ENCODE measurements at regions not wholly inside any gene's neighbourhood (a gene's known extent, or its start where the extent isn't known, plus 50 kb on each side); places are given as distances from the start of the nearest gene placed in this dataset.

- Mint-ChIP-seq H3K4me1 (peaks cover 35% of the 10 kb centered on the region), H3K27ac (peak overlapping the region; percentile 82), H3K4me3 (no peak overlapping the region), H3K36me3 (no peaks in the 10 kb centered on the region), H3K9me3 (no peaks in the 10 kb centered on the region), H3K27me3 (ENCODE audit: insufficient read depth, low read depth) (peaks cover 2% of the 10 kb centered on the region)
- H3K9ac ChIP-seq = no peak overlapping the region
- H3K9me3 ChIP-seq (ENCODE audit: low read depth) = no peaks in the 10 kb centered on the region
- DNase-seq (ENCODE audit: low spot score) = peak; percentile 48
- peaks cover 24% of the 10 kb centered on the region for H3K4me1 ChIP-seq
- H3F3A ChIP-seq (ENCODE audit: low read depth) = no peaks in the 10 kb centered on the region
- H3K79me2 ChIP-seq (ENCODE audit: low read depth) = no peaks in the 10 kb centered on the region
- TF ChIP-seq EZH2 (IDR thresholded peaks at IDR 0.05) (no peak), EZH2phosphoT487 (IDR thresholded peaks at IDR 0.05) (no peak), CTCF (IDR thresholded peaks at IDR 0.05) (no peak)
- H3K27me3 ChIP-seq = no peaks in the 10 kb centered on the region
- peak overlapping the region; percentile 26 for H3K4me2 ChIP-seq
- no peak overlapping the region for H3K4me3 ChIP-seq
- no peaks in the 10 kb centered on the region for H3K36me3 ChIP-seq
- no peak overlapping the region for H2AFZ ChIP-seq (replicated peaks)
- H4K20me1 ChIP-seq (ENCODE audit: low read depth) = no peaks in the 10 kb centered on the region
- H3K27ac ChIP-seq = peak overlapping the region; percentile 8
These were observed 314.8 kb downstream of the TSN start for GRCh38 chr2:122070241-122070731.

- DNase-seq (ENCODE audit: low spot score) = no peak
- Mint-ChIP-seq H3K27ac (no peak overlapping the region), H3K4me3 (no peak overlapping the region)
These were observed 317.2 kb downstream of the TSN start for GRCh38 chr2:122072666-122073065.

GRCh38 chr2:122074201-122074600 lies 318.8 kb downstream of the TSN start:
- Histone ChIP-seq H3F3A (ENCODE audit: low read depth) (no peaks in the 10 kb centered on the region), H3K27ac (no peak overlapping the region), H3K4me3 (no peak overlapping the region), H3K79me2 (ENCODE audit: low read depth) (no peaks in the 10 kb centered on the region), H3K36me3 (no peaks in the 10 kb centered on the region), H3K9me3 (ENCODE audit: low read depth) (no peaks in the 10 kb centered on the region), H3K27me3 (no peaks in the 10 kb centered on the region), H4K20me1 (ENCODE audit: low read depth) (no peaks in the 10 kb centered on the region), H2AFZ (replicated peaks) (peak overlapping the region; percentile 13), H3K4me1 (peaks cover 24% of the 10 kb centered on the region), H3K9ac (no peak overlapping the region), H3K4me2 (no peak overlapping the region)
- Mint-ChIP-seq H3K9me3 (no peaks in the 10 kb centered on the region), H3K36me3 (no peaks in the 10 kb centered on the region), H3K27me3 (ENCODE audit: insufficient read depth, low read depth) (peaks cover 2% of the 10 kb centered on the region), H3K27ac (peak overlapping the region; percentile 42), H3K4me3 (no peak overlapping the region), H3K4me1 (peaks cover 29% of the 10 kb centered on the region)
- no peak for DNase-seq (ENCODE audit: low spot score)
- TF ChIP-seq EZH2phosphoT487 (IDR thresholded peaks at IDR 0.05) (no peak), CTCF (IDR thresholded peaks at IDR 0.05) (no peak)

More at GRCh38 chr2:122072666-122073065, 317.2 kb downstream of the TSN start:
- H3K79me2 ChIP-seq (ENCODE audit: low read depth) = no peaks in the 10 kb centered on the region
- H4K20me1 ChIP-seq (ENCODE audit: low read depth) = no peaks in the 10 kb centered on the region
- no peak overlapping the region for H3K4me3 ChIP-seq
- Mint-ChIP-seq H3K4me1 (peaks cover 35% of the 10 kb centered on the region), H3K9me3 (no peaks in the 10 kb centered on the region), H3K36me3 (no peaks in the 10 kb centered on the region), H3K27me3 (ENCODE audit: insufficient read depth, low read depth) (peaks cover 2% of the 10 kb centered on the region)
- H3K27ac ChIP-seq = no peak overlapping the region
- no peak overlapping the region for H3K9ac ChIP-seq
- no peaks in the 10 kb centered on the region for H3K9me3 ChIP-seq (ENCODE audit: low read depth)
- H3K36me3 ChIP-seq = no peaks in the 10 kb centered on the region
- no peak overlapping the region for H2AFZ ChIP-seq (replicated peaks)
- no peaks in the 10 kb centered on the region for H3F3A ChIP-seq (ENCODE audit: low read depth)
- no peak for TF ChIP-seq EZH2 (IDR thresholded peaks at IDR 0.05)
- TF ChIP-seq EZH2phosphoT487 (IDR thresholded peaks at IDR 0.05) = no peak
- peaks cover 24% of the 10 kb centered on the region for H3K4me1 ChIP-seq
- H3K27me3 ChIP-seq = no peaks in the 10 kb centered on the region
- no peak overlapping the region for H3K4me2 ChIP-seq

GRCh38 chr2:122075381-122075780 lies 319.9 kb downstream of the TSN start:
- Histone ChIP-seq H3K4me1 (peaks cover 17% of the 10 kb centered on the region), H3K9ac (no peak overlapping the region), H2AFZ (replicated peaks) (no peak overlapping the region), H3F3A (ENCODE audit: low read depth) (no peaks in the 10 kb centered on the region), H4K20me1 (ENCODE audit: low read depth) (no peaks in the 10 kb centered on the region), H3K36me3 (no peaks in the 10 kb centered on the region), H3K79me2 (ENCODE audit: low read depth) (no peaks in the 10 kb centered on the region), H3K4me3 (no peak overlapping the region), H3K4me2 (no peak overlapping the region), H3K27ac (no peak overlapping the region), H3K27me3 (no peaks in the 10 kb centered on the region), H3K9me3 (ENCODE audit: low read depth) (no peaks in the 10 kb centered on the region)
- peaks cover 2% of the 10 kb centered on the region for H3K27me3 Mint-ChIP-seq (ENCODE audit: insufficient read depth, low read depth)
- DNase-seq (ENCODE audit: low spot score) = no peak
- H3K27ac Mint-ChIP-seq = no peak overlapping the region
- H3K4me3 Mint-ChIP-seq = no peak overlapping the region
- H3K36me3 Mint-ChIP-seq = no peaks in the 10 kb centered on the region
- no peaks in the 10 kb centered on the region for H3K9me3 Mint-ChIP-seq
- peaks cover 24% of the 10 kb centered on the region for H3K4me1 Mint-ChIP-seq
- TF ChIP-seq EZH2 (IDR thresholded peaks at IDR 0.05) = no peak
- no peak for TF ChIP-seq EZH2phosphoT487 (IDR thresholded peaks at IDR 0.05)
- TF ChIP-seq CTCF (IDR thresholded peaks at IDR 0.05) = no peak

Data from neural progenitor cell (in vitro differentiated cells).